ENCODE measurements at regions not wholly inside any gene's neighbourhood (a gene's known extent, or its start where the extent isn't known, plus 50 kb on each side); places are given as distances from the start of the nearest gene placed in this dataset.

DNA sequence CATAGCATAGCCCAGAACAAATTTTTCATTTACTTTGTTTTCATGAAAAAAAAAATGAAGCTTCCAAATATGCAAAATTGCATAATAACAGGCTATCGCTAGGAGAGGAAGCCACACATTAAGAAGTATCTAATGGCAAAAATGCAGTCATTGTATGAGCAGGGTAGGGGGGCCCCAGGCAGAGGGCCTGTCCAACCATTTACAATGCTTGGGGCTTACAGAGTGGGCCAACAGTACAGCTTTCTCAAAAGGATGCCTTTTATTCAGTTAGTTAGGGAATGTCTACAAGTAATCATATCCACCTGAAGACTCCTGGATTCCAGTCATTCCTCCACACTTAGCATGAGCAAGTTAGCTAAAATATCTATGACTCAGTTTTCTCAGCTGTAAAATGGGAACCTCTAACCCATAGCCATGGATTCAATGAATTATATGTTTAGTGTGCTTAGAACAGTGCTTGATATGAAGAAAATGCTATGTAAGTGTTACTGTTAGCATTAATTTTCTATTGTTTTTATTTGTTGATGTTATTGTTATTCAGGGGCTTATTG lies 117.7 kb downstream of the GAS1 start:
- no peak for DNase-seq

DNA sequence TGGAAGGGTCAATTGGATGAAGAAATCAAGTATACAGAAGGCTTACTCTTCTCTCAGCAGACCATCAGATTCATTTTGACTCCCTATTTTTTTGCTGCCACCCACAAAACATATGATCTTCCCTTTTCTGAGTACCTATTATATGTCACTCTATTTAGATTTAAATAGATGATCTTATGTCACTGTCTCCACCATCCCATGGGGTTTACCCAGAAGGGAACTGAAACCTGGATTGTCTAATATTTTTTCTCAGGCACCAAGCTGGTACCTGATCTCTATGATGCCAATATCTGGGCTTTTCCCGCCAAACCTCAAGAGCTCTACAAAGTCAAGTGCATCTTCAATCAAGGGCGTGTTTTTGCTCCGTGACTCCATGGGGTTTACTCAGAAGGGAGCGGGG lies 118.7 kb downstream of the GAS1 start:
- no peak for DNase-seq

DNA sequence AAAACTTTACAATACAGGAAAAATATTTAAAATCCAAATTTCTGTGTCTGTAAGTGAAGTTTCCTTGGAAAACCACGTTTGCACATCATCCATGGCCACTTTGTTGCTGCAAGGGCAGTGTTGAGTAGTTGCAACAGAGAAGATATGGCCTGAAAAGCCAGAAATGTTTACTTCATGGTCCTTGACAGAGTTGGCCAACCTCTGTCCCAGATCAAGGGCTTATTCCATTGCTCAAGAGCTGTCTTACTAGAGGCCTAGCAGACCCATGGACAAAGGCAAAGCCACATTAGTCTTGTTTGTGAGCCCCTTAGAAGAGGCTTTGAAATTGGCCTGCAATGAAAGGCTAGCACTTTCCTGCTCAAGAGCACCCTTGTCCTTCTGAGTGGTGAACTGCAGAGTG lies 119.4 kb downstream of the GAS1 start:
- no peak for DNase-seq

DNA sequence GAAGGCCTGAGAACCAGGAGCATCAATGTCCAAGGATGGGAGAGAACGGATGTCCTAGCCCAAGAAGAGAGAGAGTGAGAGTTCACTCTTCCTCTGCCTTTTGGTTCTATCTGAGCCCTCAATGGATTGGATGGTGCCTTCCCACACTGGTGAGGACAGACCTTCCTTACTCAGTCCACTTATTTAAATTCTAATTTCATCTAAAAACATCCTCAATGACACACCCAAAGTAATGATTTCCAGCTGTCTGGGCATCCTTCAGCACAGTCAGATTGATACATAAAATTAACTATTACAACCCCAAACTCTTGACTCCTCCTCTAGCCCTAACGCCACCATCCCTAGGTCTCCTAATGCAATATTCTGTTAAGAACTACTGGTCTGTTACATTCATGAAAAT lies 122.0 kb downstream of the GAS1 start:
- DNase-seq, result no peak

DNA sequence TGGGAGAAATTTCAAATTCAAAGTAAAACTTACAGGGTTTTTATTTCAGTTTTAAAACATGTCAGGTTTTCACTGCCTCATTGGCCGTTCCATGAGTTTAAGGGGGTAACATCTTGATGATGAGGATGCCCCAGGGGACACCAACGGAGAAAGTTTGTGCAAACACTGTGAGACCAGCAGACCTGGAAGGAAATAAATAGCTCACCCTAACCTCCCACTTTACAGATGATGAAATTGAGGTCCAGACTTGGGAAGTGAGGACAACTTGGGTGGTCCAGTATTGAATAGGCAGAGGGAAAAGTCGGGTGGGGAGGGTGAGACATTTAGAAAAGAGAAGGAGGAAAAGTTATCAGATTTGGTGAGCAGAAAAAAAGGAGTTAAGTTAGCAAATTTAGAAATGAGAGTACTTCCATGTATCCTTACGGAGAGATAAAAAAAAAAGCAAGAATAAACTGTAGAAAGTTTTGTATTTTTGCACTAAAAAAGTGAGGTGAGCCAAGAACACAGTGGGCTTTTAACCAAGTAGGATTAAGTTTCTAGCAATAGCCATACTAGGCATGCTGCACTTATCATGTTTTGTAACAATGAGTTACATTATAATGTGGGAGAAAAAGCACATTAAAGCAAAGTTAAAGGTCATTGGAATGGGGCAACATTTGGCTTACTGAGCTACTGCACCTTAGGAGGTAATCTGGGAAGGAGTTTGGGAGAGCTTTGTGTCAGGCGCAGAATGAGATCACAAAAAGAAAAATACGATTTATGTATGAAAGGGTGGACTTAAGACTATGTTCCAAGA lies 125.1 kb downstream of the GAS1 start:
- DNase-seq, result no peak

DNA sequence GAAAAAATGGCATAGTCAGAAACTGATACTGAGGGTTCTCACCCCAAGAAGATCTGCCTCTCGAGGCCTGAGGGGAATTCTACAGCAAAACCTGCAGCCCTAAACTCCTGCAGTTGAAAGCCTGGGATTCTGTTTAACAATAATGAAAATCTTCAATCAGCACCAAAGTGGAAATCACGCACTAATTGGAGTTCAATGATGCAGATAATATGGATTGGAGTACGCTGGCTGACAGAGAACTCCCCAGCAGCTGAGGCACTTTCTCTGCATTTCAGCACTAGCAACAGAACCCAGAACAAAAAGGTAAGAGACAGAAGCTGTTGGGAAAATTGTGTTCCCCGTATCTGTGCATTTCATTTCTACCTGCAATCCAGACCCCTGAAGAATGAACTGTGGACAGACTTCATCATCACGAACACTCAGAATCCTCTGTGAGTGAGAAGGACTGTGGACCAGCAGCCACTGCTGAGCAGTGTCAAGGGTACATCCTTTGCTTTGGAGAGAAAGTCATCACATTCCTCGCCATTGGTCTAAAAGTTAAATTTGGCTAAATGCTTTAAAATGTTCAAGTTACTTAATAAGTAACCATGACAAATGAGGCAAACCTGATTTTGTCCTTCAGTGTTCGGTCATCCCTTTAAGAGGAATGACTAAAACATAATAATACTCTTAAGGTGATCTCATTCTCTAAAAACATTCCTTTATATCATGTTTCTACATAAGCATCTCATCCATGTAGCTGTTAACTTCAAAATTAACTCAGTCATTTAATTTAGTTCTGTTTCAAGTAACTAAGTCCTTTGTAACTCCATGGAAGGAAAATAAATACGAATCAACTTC lies 126.1 kb downstream of the GAS1 start:
- no peak for DNase-seq

DNA sequence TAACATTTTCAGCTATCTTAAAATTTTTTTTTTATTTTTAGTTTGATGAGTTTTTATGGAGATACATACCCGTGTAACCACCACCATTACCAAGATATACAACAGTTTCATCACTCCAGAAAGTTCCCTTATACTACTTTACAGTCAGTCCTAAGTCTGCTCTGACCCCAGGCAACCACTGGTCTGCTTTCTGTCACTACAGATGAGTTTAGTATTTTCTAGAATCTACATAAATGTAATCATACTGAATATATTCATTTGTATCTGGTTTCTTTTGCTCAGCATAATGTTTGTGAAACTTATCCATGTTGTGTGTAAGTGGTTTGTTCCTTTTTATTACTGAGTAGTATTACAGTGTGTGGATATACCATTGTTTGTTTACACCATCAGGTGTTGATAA lies 127.8 kb downstream of the GAS1 start:
- no peak for DNase-seq

DNA sequence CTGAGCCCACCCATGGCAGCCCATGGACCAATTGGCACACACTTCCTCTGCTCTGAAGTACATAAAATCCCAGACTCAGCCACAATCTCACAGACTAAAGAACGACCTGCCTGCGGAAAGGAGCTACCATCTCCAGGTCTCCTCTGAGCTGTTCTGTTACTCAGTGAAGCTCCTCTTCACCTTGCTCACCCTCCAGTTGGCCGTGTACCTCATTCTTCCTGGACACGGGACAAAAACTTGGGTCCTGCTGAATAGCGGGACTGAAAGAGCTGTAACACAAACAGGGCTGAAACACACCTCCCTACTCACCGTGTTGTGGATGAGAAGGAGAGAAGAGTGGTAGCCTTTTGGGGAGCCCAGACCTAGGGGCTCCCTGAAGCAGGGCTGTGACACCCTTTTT lies 128.7 kb downstream of the GAS1 start:
- no peak for DNase-seq

DNA sequence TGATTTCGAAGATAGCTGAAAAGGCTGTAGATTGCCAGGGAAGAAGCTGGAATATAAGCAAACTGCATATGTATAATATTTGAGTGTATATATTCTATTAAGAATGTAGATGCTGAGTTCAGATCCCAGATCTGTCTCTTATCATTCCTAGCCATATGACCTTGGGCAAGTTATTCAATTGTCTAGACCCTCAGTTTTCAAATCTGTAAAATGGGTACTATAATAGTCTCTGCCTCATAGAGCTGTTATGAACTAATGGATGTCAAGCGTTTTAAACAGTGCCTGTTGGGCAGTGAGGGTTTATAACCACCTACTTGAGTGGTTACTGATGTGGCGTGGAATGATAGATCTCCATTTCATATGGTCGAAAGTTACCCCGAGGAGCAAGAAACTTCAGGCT lies 130.4 kb downstream of the GAS1 start:
- DNase-seq, result no peak

DNA sequence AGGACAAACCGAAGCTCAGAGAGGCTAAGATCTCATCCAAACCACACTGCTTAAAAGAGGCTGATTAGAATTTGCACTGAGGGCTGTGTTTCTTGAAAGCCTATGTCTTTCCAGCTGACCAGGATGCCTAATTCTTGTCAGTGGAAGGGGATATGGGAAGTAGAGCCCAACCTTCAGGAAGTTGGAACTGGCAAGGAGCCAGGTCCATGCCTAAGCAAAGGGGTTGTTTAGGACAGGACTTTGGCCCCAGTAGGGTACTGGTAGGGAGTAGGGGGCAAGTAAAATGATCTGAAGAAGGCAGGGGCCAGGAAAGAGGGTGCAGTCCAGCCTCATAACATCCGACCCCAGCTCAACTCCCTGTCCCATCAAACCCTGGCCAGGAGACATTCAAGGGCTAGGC lies 130.9 kb downstream of the GAS1 start:
- no peak for DNase-seq

DNA sequence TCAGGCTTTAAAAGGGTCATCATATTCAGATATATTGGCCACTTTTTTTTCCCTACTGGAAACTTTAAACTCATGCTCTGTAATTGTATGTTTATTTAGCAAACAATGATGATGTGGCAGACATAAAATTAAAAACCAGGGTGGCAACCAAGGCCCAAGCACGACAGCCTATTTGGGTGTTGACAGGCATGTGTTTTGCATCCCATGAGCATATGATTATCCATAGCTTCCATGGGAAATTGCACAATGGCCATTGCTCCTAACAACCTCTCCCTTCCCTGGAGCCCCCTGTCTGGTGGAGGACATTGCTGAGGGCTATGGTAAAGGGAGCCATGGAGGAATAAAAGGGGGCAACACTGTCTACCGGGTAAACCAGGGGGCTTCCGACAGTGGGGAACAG lies 134.7 kb downstream of the GAS1 start:
- DNase-seq, result no peak

DNA sequence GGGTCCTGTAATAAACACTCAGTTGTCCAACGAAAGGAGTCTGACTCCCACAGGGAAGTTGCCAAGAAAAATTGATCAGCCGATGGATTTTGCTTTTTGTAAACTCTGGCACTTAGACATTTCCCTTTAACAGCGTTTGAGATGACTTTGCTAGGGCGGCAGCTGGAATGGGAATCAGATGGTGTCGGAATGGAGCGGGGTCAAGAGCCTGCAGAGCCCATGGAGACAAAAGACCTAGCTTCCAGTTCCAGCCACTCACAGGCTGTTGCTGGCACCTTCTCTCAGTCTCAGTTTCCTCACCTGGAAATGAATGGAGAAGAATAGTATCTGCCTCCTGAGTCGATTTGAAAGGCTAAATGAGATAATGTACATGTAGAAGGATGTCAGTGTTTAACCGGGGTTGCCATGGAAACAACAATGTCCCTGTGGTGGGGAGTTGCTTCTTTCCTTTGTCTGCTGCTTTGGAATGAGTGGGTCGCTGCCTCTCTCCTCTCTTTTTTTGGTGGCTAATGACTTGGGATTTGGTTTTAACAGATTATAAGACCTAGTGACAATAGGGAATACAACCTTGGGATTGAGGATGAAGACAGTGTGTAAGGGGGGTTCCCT lies 137.4 kb downstream of the GAS1 start:
- DNase-seq, result no peak

DNA sequence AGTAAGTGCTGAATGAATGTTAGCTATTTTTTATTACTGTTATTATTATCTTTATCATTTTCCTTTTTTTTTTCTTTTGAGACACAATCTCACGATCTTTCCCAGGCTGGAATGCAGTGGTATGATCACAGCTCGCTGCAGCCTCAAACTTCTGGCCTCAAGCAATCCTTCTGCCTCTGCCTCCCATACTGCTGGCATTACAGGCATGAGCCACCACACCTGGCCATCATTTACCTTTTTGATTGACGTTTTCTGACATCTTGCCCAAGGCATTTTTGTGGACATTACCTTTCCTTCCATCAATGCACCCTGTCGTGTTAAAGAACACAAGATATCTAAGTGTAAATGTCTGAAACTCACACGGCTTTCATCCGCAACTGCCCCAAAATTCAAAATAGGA lies 138.2 kb downstream of the GAS1 start:
- DNase-seq, result no peak

DNA sequence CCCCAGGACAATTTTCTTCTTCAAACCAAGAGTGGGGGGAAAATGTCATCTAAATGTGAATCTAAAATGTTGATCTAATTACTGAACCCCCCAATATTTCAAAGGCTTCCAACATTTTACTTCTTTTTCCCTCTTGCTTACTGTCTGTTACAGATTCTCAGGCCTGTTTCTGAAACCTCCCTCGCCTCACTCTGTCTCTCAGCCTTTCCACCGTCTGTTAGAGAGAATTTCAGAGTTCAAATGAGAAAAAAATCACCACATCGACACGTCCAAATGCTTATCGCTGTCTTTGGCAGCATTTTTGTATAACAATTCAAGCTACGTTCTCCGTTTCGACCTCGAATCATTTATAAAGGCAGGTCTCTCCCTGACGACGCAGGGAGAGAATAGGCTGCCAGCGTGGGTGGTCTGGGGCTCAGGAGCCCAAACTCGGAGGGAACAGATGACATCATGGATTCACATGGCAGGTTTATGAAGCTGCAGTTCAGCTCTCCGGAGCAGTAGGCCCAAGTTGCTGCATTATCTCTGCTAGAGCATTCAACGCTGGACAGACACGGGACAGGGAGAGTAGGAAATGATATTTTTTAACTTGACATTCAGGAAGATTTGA lies 139.8 kb downstream of the GAS1 start:
- no peak for DNase-seq

DNA sequence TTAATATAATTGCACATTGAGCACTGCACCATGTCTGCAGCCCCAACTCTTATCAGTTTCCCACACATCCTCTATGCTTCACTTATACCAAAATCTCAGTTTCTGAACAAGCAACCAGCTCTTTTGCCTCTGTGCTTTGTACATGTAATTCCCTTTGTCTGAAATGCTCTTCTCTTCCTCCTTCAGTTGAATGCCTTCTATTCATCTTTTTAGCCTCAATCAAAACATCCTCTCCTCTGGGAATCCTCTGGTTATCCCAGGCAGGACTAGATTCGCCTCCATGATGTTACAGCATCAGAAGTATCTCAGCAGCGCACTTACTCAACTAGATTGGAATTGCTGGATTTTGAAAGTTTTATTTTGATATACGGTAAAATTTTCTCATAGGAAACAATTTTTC lies 143.3 kb downstream of the GAS1 start:
- no peak for DNase-seq

DNA sequence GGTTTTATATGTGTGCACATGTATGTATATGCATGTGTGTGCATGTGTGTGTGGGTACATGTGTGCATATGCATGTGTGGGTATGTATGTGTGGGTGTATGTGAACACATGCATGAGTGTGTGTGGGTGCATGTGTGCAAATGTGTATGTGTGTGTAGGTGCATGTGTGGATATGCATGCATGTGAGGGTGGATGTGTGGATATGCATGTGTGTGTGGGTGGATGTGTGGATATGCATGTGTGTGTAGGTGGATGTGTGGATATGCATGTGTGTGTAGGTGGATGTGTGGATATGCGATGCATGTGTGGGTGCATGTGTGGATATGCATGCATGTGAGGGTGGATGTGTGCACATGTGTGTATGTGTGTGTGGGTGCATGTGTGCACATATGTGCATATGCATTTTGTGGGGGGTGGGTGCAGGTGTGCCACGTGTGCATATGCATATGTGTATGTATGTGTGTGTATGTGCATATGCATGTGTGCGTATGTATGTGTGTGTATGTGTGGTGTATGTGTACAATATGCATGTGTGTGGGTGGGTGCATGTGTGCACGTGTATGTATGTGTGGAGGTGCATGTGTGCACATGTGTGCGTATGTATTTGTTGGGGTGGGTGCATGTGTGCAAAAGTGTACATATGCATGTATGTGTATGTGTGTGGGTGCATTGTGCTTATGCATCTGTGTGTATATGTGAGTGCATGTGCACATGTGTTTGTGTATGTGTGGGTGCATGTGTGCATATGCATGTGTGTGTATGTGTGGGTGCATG lies 144.2 kb downstream of the GAS1 start:
- DNase-seq, result no peak

DNA sequence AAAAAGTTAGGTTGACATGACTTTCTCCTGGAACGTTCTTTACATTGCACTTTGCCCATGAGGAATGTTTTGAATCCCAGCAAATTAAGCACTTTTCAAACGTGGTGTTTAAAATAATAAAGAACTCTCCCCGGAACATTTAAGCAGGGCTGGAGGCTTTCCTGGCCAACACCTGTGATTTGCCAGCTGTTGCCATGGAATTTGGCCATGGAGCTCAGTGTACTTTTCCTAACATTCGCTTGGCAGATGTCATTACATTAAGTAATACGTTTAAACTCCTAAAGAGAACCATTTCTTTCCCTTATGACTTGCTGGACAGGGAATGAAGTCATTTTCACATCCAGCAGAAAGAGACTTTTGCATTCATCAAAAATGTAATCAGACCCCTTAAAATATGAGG lies 146.1 kb downstream of the GAS1 start:
- DNase-seq, result no peak

DNA sequence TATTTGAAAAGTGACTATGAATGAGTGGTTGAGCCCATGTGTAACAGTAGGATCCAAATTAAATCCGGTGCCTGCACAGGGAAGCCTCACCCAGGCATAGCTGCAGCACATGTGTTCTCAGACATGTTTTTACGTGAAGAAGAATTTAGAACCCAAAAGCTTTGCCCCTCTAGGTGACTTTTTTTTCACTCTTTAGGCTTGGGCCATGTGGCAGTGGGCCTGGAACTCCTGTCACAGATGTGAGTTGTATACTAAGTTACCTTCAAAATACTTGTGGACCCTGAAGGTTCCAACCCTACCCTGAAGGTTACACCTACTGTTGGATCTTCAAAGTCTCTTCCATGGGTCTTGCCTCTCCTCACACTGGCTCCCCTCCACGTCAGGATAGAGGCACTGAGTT lies 146.6 kb downstream of the GAS1 start:
- no peak for DNase-seq

DNA sequence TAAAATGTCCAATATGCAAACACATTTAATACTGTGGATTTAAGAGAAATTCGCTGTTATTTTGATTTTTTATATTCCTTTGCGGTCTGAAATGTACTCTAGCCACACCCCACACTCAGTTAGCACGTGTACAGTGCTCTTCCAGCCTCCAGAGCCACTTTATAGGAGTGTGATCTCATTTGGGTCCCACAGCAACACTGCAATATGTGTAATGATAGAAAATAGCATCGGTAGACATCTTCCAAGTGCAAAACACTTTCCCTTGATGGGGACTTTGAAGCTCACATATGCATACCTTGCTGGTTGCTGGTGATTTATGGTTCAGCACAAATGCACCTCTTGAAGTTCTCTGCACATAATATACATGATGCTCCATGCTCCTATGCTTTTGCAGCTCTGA lies 148.3 kb downstream of the GAS1 start:
- no peak for DNase-seq

DNA sequence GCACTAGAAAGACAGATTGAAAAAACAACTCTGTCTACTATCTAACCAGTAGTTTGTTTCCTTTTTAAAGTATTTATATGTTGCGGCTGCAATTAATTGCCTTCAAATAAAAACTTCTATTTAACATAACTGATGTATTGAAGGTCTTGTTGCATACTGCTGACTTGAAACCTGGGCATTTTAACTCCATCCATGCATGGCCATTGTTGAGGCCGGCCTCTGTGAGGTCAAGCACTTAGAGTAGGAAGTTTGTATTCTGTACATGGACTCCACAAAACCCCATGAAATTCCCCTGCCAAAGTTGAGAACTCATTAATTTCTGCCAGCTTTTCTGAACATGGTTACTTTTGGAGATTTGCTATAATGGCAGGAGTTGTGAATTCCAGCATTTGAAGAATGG lies 150.6 kb downstream of the GAS1 start:
- DNase-seq, result no peak

DNA sequence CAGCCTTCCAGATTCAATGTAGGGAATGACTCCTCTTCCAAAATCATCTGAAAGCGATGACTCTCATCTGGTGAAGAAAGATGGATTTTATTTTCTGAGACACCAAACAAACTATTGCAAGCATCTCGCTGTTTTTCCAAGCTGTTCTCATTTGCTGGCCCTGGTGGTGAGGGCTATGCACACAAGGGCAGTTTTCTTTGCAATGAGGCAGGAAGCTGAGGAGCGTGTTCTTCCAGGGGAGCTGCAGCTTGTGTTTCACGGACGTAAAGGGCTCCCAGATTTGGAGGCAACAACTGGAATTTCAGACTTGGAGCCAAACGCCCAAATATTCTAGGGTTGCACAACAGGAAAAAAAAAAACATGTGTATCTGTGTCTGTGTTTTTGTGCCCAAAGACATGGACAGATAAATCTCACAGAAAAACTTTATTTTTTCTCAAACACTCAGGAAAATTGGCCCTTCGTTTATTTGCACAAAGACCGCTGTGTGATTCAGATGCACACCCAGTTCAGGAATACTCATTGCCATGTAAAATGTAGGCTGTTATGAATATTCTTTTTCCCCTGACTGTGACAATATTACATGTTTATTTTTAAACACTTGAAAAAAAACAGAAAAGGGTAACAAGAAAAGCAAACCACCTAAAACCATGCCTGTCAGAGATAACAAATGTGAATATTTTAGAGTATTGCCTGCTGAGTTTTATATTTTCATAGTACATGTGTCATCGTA lies 151.3 kb downstream of the GAS1 start:
- no peak for DNase-seq

DNA sequence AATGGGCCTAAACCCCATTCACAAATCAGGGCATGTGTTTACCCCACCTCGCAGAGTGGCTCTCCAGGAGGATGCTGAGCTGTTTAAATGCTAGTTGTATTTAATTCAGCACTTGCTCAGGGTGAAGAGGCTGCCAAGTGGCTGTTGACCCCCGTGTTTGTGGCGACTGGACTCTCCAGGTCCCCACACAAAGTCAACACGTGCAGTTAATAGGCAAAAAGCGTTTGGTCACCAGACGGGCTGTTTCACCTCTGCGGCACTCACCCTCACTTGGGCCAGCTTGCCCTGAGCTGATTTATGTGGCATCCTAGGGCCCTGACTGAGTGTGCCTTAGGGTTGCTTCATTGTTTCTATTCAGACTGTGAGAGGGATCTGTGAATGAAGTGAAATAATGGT lies 152.3 kb downstream of the GAS1 start:
- DNase-seq, result no peak

All from activated naive CD4-positive, alpha-beta T cell treated with Interleukin-2 at 50 U/mL for 16 hours (primary cell).